ENCODE measurements at regions not wholly inside any gene's neighbourhood (a gene's known extent, or its start where the extent isn't known, plus 50 kb on each side); places are given as distances from the start of the nearest gene placed in this dataset.

DNA sequence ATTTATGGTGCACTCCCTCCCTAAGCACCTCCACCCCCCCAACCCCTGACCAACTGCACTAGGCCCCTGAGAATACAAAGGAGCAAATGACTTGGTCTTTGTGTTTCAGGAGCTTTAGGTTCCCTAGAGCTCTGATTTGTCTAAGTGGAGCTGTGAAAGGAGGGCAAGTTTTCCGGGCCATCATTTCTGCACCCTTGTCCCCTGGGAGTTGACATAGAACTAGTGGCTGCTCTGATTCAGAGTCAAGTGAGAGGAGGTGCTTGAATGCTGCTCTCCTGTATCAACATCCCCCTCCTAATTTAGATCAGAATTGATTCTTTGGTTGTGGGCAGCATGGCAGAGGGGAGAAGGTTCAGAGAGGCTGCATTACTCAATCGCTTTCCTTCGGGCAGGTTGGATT is 391.6 kb downstream of the KCNRG start:
- Histone ChIP-seq H3K27ac (no peak overlapping the region), H3K4me1 (no peaks in the 10 kb centered on the region), H3K36me3 (replicated peaks in 1 of 2; ENCODE audit: insufficient read depth in 1 of 2, low read depth in 2 of 2) (no peaks in the 10 kb centered on the region), H3K4me3 (no peak overlapping the region), H3K27me3 (no peaks in the 10 kb centered on the region), H3K9me3 (no peaks in the 10 kb centered on the region)
- DNase-seq = no peak
- ATAC-seq = no peak
- intact Hi-C loops (cut with DNase I) = no loop called here
- no peak for TF ChIP-seq POLR2A (IDR thresholded peaks at IDR 0.05)
- no peak for TF ChIP-seq CTCF (IDR thresholded peaks at IDR 0.05)
- 92 to 94% methylated on average over 3 of the region's 3 CpGs for WGBS, 2 donors

- DNase-seq = no peak
- no peak for TF ChIP-seq POLR2A (IDR thresholded peaks at IDR 0.05)
- no peak for TF ChIP-seq CTCF (IDR thresholded peaks at IDR 0.05)
- H3K27ac ChIP-seq = no peak overlapping the region
- 34 to 38% methylated on average over 3 of the region's 3 CpGs for WGBS, 2 donors
- intact Hi-C loops (cut with DNase I) = no loop called here
- no peak for ATAC-seq
- no peak overlapping the region for H3K4me3 ChIP-seq
- no peaks in the 10 kb centered on the region for H3K27me3 ChIP-seq
- no peaks in the 10 kb centered on the region for H3K4me1 ChIP-seq
- no peaks in the 10 kb centered on the region for H3K9me3 ChIP-seq
- H3K36me3 ChIP-seq (replicated peaks in 1 of 2; ENCODE audit: insufficient read depth in 1 of 2, low read depth in 2 of 2) = no peaks in the 10 kb centered on the region
Observed at GRCh38 chr13:50408068-50408467, 392.8 kb downstream of the KCNRG start.

DNA sequence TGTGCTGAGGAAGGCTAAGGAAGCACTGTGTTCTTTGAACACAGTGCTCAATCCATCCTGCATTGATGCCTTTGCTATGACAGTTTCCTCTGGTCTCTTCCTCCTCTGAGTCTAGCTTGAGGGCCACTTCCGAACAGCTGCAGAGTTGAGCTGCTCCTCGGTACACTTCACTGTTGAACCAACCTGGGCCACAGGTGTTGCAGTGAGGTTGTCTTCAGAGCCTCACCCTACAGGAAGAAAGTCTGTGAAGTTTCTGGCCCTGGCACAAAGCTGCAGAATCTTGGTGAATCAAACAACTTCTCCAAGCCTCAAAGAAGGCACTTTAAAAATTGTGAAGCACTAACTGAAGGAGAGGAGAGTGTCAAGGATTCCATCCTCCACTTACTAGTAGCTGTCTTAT is 394.0 kb downstream of the KCNRG start:
- Histone ChIP-seq H3K27ac (no peak overlapping the region), H3K4me1 (no peaks in the 10 kb centered on the region), H3K4me3 (no peak overlapping the region), H3K36me3 (replicated peaks in 1 of 2; ENCODE audit: insufficient read depth in 1 of 2, low read depth in 2 of 2) (no peaks in the 10 kb centered on the region), H3K27me3 (no peaks in the 10 kb centered on the region), H3K9me3 (no peaks in the 10 kb centered on the region)
- WGBS, 2 donors = 92 to 100% methylated on average over 2 of the region's 2 CpGs
- no peak for ATAC-seq
- intact Hi-C loops (cut with DNase I) = no loop called here
- no peak for DNase-seq
- TF ChIP-seq POLR2A (IDR thresholded peaks at IDR 0.05) = no peak
- TF ChIP-seq CTCF (IDR thresholded peaks at IDR 0.05) = no peak

DNA sequence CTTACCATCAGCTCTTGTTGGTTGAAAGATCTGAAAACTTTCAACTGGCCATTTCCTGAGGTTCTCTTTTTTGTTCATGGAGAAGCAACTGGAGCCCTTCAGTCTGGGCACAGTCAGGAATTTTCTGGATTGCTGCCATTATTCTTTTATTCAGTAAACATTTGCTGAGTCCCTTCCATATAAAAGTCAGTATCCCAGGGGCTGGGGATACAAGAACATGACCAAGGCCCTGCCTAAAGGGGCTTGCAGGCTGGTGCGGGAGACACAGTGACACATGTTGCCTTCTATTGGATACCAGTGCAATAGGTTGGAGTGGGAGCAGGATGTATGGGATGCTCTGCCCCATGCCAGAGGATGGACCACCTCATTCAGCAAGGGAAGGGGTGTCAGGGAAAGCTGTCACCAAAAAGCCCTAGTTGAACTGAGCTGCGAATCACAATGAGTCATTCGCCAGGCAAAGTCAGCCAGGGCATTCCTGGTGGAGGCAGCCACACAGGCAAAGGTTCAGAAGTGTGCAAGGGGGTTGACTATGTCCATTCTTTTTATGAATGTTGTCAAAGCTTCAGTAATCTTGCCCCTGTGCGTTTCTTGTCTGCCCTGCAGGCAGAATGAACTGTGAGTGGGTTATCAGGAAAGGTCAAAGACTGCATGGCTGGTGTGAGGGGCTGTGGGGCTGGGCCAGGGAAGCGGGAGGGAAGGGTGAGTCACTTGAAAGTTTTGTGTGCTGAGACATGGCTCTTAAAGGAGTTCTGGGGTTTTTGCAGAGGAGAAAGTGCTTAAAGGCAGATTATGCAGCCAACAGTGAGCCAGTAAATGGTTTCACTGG is 395.9 kb downstream of the KCNRG start:
- Histone ChIP-seq H3K36me3 (replicated peaks in 1 of 2; ENCODE audit: insufficient read depth in 1 of 2, low read depth in 2 of 2) (no peaks in the 10 kb centered on the region), H3K4me3 (no peak overlapping the region), H3K27me3 (no peaks in the 10 kb centered on the region), H3K4me1 (no peaks in the 10 kb centered on the region), H3K9me3 (no peaks in the 10 kb centered on the region), H3K27ac (no peak overlapping the region)
- WGBS, 2 donors = 84 to 88% methylated on average over 5 of the region's 5 CpGs
- ATAC-seq (no peak), DNase-seq (no peak)
- TF ChIP-seq POLR2A (IDR thresholded peaks at IDR 0.05) = no peak
- no peak for TF ChIP-seq CTCF (IDR thresholded peaks at IDR 0.05)
- intact Hi-C loops (cut with DNase I) = no loop called here

GRCh38 chr13:50412046-50412617 is 396.9 kb downstream of the KCNRG start:
- Histone ChIP-seq H3K36me3 (replicated peaks in 1 of 2; ENCODE audit: insufficient read depth in 1 of 2, low read depth in 2 of 2) (no peaks in the 10 kb centered on the region), H3K4me3 (no peak overlapping the region), H3K9me3 (no peaks in the 10 kb centered on the region), H3K27me3 (no peaks in the 10 kb centered on the region), H3K27ac (no peak overlapping the region), H3K4me1 (no peaks in the 10 kb centered on the region)
- DNase-seq (no peak), ATAC-seq (no peak)
- intact Hi-C loops (cut with DNase I) = no loop called here
- 73 to 82% methylated on average over 4 of the region's 4 CpGs for WGBS, 2 donors
- no peak for TF ChIP-seq CTCF (IDR thresholded peaks at IDR 0.05)

Data from body of pancreas (tissue), 4 donors.